H1 (cell line): ENCODE measurements at regions not wholly inside any gene's neighbourhood (a gene's known extent, or its start where the extent isn't known, plus 50 kb on each side); places are given as distances from the start of the nearest gene placed in this dataset.

Source experiments
- CTCF ChIA-PET: fragments of 300-600 bp; sonication (Branson Sonifier 250); formaldehyde crosslinking; loops from one replicate; lab custom pipeline; 2021; ENCODE audit not compliant: partially characterized antibody; lab: Charles Lee
- POLR2A ChIA-PET: fragments of 300-600 bp; sonication (Branson Sonifier 250); formaldehyde crosslinking; loops from one replicate; lab custom pipeline; 2021; ENCODE audit warnings: inconsistent platforms; ENCODE audit not compliant: partially characterized antibody; lab: Charles Lee
- DNase-seq, 2 experiments: peaks; one replicate each; pipeline versions ENCODE4 v3.0.0 to v3.0.0-alpha.2; 2010 to 2022; ENCODE audit warnings: low spot score in 2 of 2, low read depth in 1 of 2, mixed read lengths in 1 of 2
- FAIRE-seq: peaks from 2 replicates; lab custom pipeline; 2011; peaks lifted over from hg19 to GRCh38; lab: Jason Lieb, UNC
- H2AFZ ChIP-seq: 2 replicates; pipeline ENCODE4 v1.8.1; 2012; ENCODE audit warnings: low read length, inconsistent platforms
- H2AK5ac ChIP-seq: 2 replicates; pipeline ENCODE4 v1.6.1; 2013; ENCODE audit warnings: low read depth, low read length
- H2BK120ac ChIP-seq: replicated peaks from 2 replicates; pipeline ENCODE3; 2013; ENCODE audit warnings: low read depth, low read length, inconsistent platforms
- H2BK12ac ChIP-seq: 2 replicates; pipeline ENCODE4 v1.6.1; 2013; ENCODE audit warnings: low read depth, low read length
- H2BK15ac ChIP-seq: 2 replicates; pipeline ENCODE4 v1.6.1; 2013; ENCODE audit warnings: low read length
- H2BK20ac ChIP-seq: 2 replicates; pipeline ENCODE4 v1.6.1; 2013; ENCODE audit warnings: low read length
- H2BK5ac ChIP-seq: 2 replicates; pipeline ENCODE4 v1.6.1; 2013; ENCODE audit warnings: low read depth, low read length
- H3K14ac ChIP-seq: 2 replicates; pipeline ENCODE4 v1.6.1; 2013; ENCODE audit warnings: inconsistent platforms; ENCODE audit not compliant: insufficient read length
- H3K18ac ChIP-seq: 2 replicates; pipeline ENCODE4 v1.6.1; 2013; ENCODE audit warnings: low read length; ENCODE audit errors: extremely low read depth
- H3K23ac ChIP-seq: 2 replicates; pipeline ENCODE4 v1.6.1; 2013; ENCODE audit warnings: inconsistent platforms; ENCODE audit not compliant: insufficient read length
- H3K23me2 ChIP-seq: 2 replicates; pipeline ENCODE4 v1.6.1; 2013; ENCODE audit warnings: low read depth, low read length
- H3K27ac ChIP-seq: 2 replicates; pipeline ENCODE4 v1.6.1; 2011; ENCODE audit warnings: low read depth, low read length, inconsistent platforms
- H3K27me3 ChIP-seq, 4 experiments: replicated peaks in 1 of 4; 1 replicate in 1 of 4; 2 replicates in 3 of 4; pipeline versions ENCODE4 v1.6.1 to v1.8.1; 2011 to 2013; ENCODE audit warnings: low read length in 3 of 4, mild to moderate bottlenecking in 3 of 4, inconsistent platforms in 2 of 4, mixed read lengths in 2 of 4, moderate library complexity in 1 of 4; ENCODE audit not compliant: control insufficient read depth in 3 of 4, insufficient read depth in 3 of 4; ENCODE audit errors: extremely low read depth in 1 of 4
- H3K36me3 ChIP-seq, 4 experiments: 2 replicates each; pipeline versions ENCODE4 v1.6.1 to v1.8.1; 2011 to 2013; ENCODE audit warnings: mild to moderate bottlenecking in 4 of 4, low read length in 3 of 4, moderate library complexity in 2 of 4, control low read depth in 1 of 4, inconsistent platforms in 1 of 4; ENCODE audit not compliant: insufficient read depth in 4 of 4, control insufficient read depth in 2 of 4
- H3K4ac ChIP-seq: replicated peaks from 2 replicates; pipeline ENCODE3; 2013; ENCODE audit warnings: low read length, low read depth, mixed read lengths, inconsistent platforms; ENCODE audit not compliant: insufficient read length
- H3K4me1 ChIP-seq, 4 experiments: replicated peaks in 1 of 4; 1 replicate in 1 of 4; 2 replicates in 3 of 4; pipeline versions ENCODE4 v1.6.1 to v1.8.1; 2011 to 2013; ENCODE audit warnings: low read length in 3 of 4, inconsistent platforms in 2 of 4, mixed read lengths in 1 of 4; ENCODE audit not compliant: insufficient read depth in 4 of 4, control insufficient read depth in 3 of 4
- H3K4me2 ChIP-seq, 2 experiments: 2 replicates each; pipeline versions ENCODE4 v1.6.1 to v1.8.1; 2011 to 2013; ENCODE audit warnings: low read depth in 2 of 2, low read length in 2 of 2, control low read depth in 1 of 2, inconsistent platforms in 1 of 2, mild to moderate bottlenecking in 1 of 2; ENCODE audit not compliant: insufficient read depth in 1 of 2
- H3K4me3 ChIP-seq, 4 experiments: fragments of 200-600, 300-600 bp in 1 of 4; sonication (generic), shearing (Covaris generic), sonication (Bioruptor Twin) in 1 of 4; 2 replicates each; pipeline versions ENCODE4 v1.5.1 to v1.8.1; 2011 to 2016; ENCODE audit warnings: low read length in 4 of 4, low read depth in 3 of 4, control low read depth in 2 of 4, inconsistent platforms in 2 of 4, mild to moderate bottlenecking in 2 of 4, mixed read lengths in 1 of 4, moderate library complexity in 1 of 4; ENCODE audit not compliant: insufficient read depth in 2 of 4; ENCODE audit errors: extremely low read depth in 1 of 4
- H3K56ac ChIP-seq: replicated peaks from 2 replicates; pipeline ENCODE3; 2013; ENCODE audit warnings: low read depth, mild to moderate bottlenecking, mixed read lengths, low read length, inconsistent platforms; ENCODE audit not compliant: insufficient read length
- H3K79me1 ChIP-seq: 2 replicates; pipeline ENCODE4 v1.6.1; 2013; ENCODE audit warnings: low read depth, low read length, control low read depth
- H3K79me2 ChIP-seq, 2 experiments: 2 replicates each; pipeline versions ENCODE4 v1.6.1 to v1.8.1; 2012 to 2013; ENCODE audit warnings: low read length in 2 of 2, mild to moderate bottlenecking in 2 of 2, inconsistent platforms in 1 of 2; ENCODE audit not compliant: insufficient read depth in 2 of 2, control insufficient read depth in 1 of 2
- H3K9ac ChIP-seq, 4 experiments: replicated peaks in 1 of 4; 1 replicate in 1 of 4; 2 replicates in 3 of 4; pipeline versions ENCODE4 v1.6.1 to v1.8.1; 2011 to 2013; ENCODE audit warnings: low read depth in 3 of 4, low read length in 3 of 4, control low read depth in 2 of 4, mild to moderate bottlenecking in 2 of 4, moderate library complexity in 2 of 4, inconsistent platforms in 1 of 4; ENCODE audit errors: extremely low read depth in 1 of 4
- H3K9me3 ChIP-seq, 2 experiments: 2 replicates each; pipeline versions ENCODE4 v1.6.1 to v1.8.1; 2012 to 2013; ENCODE audit warnings: mild to moderate bottlenecking in 2 of 2, moderate library complexity in 2 of 2, control low read depth in 1 of 2, inconsistent platforms in 1 of 2, low read depth in 1 of 2, low read length in 1 of 2, mixed read lengths in 1 of 2; ENCODE audit not compliant: insufficient read depth in 2 of 2
- H4K20me1 ChIP-seq, 2 experiments: replicated peaks in 1 of 2; 2 replicates each; pipeline versions ENCODE3 to v1.8.1; 2011 to 2013; ENCODE audit warnings: inconsistent platforms in 2 of 2, low read length in 2 of 2, mild to moderate bottlenecking in 1 of 2; ENCODE audit not compliant: insufficient read depth in 2 of 2, control insufficient read depth in 1 of 2
- H4K5ac ChIP-seq: 2 replicates; pipeline ENCODE4 v1.6.1; 2013; ENCODE audit warnings: low read length, low read depth, mixed read lengths, inconsistent platforms; ENCODE audit not compliant: insufficient read length
- H4K8ac ChIP-seq: 2 replicates; pipeline ENCODE4 v1.8.0; 2013; ENCODE audit warnings: mild to moderate bottlenecking, moderate library complexity, low read length, inconsistent platforms; ENCODE audit not compliant: insufficient read depth; ENCODE audit errors: extremely low read depth
- H4K91ac ChIP-seq: replicated peaks from 2 replicates; pipeline ENCODE3; 2013; ENCODE audit warnings: low read length, mixed read lengths, inconsistent platforms; ENCODE audit not compliant: insufficient read length
- KDM1A ChIP-seq: fragments of 200-600, 300-600 bp; sonication (generic); IDR thresholded peaks from 2 replicates; pipeline ENCODE4 v1.7.1; 2016; ENCODE audit warnings: mild to moderate bottlenecking, low read length, borderline replicate concordance
- RNF2 ChIP-seq: fragments of 200-900, 300-1000 bp; sonication (generic); IDR thresholded peaks from 2 replicates; pipeline ENCODE4 v1.7.1; 2016; ENCODE audit warnings: borderline replicate concordance, low read depth, mild to moderate bottlenecking, antibody characterized with exemption, low read length; ENCODE audit not compliant: poor library complexity, severe bottlenecking; ENCODE audit errors: missing control alignments
- RXRA ChIP-seq: IDR thresholded peaks from 2 replicates; pipeline ENCODE4 v1.6.1; 2011; ENCODE audit warnings: low read depth, mild to moderate bottlenecking, low read length, moderate library complexity; ENCODE audit not compliant: insufficient read depth
- SP2 ChIP-seq: IDR thresholded peaks from 2 replicates; pipeline ENCODE4 v1.6.1; 2012; ENCODE audit warnings: mild to moderate bottlenecking, low read length, inconsistent platforms
- WGBS, 2 experiments: shearing (Covaris generic) in 1 of 2; methylation state at CpG; one replicate each; pipeline versions ENCODE4 v1.1.6 to v1.1.7; 2013 to 2015; ENCODE audit warnings: low lambda C conversion rate in 2 of 2, mixed read lengths in 2 of 2, inconsistent platforms in 1 of 2, low coverage in 1 of 2, missing lambda C conversion rate in 1 of 2; ENCODE audit not compliant: insufficient replicate concordance in 2 of 2, insufficient coverage in 1 of 2, insufficient read length in 1 of 2; ENCODE audit errors: extremely low coverage in 1 of 2, missing lambda C conversion rate in 1 of 2; 5-methylcytosine and 5-hydroxymethylcytosine counted together

DNA sequence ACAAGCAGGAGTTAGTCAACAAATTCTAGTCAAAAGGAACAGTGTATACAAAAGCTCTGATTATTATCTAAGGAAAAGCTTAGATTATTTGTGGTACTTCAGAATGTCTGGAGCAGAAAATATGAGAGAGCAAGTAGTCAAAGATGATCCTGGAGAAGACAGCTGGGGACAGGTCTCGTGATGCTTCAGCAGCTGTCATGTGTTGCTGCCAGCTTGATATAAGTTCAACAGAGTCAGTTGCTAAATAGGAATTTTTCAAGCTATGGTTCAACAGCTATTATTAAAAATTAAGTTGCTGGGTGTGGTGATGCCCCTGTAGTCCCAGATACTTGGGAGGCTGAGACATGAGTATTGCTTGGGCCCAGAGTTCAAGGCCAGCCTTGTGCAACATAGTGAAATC lies 240.0 kb upstream of the RHOBTB1 start:
- Histone ChIP-seq H3K23me2 (no peaks in the 10 kb centered on the region), H3K4me1 (peaks cover 0 to 3% (median 0%) of the 10 kb centered on the region in 4 experiments; a peak in 1 of 7 replicates), H2BK5ac (no peak overlapping the region), H3K23ac (no peak overlapping the region), H3K18ac (no peak overlapping the region), H2BK15ac (no peak overlapping the region), H4K5ac (no peak overlapping the region), H3K4ac (no peak overlapping the region), H3K9me3 (no peaks in the 10 kb centered on the region; a peak in 1 of 4 replicates), H2BK12ac (no peak overlapping the region), H3K79me2 (no peaks in the 10 kb centered on the region), H4K91ac (no peak overlapping the region), H2AFZ (no peak overlapping the region), H3K9ac (no peak overlapping the region), H3K56ac (no peak overlapping the region), H3K4me3 (no peak overlapping the region), H3K27me3 (peaks cover 0 to 1% (median 0%) of the 10 kb centered on the region in 4 experiments; a peak in 1 of 7 replicates), H2BK20ac (no peak overlapping the region), H4K8ac (no peak overlapping the region), H3K27ac (no peak overlapping the region), H4K20me1 (no peaks in the 10 kb centered on the region), H2AK5ac (no peak overlapping the region), H3K79me1 (no peaks in the 10 kb centered on the region), H3K4me2 (no peak overlapping the region), H3K14ac (no peak overlapping the region), H3K36me3 (no peaks in the 10 kb centered on the region), H2BK120ac (no peak overlapping the region)
- CTCF ChIA-PET: interaction anchor here (0.7 to 1.1 kb wide), 5 partner anchors 8 to 218 kb away, joined by 3 to 5 read pairs (median 3); no protein-coding TSS in a partner anchor
- POLR2A ChIA-PET: no interaction called here
- no peak for FAIRE-seq
- WGBS, 2 experiments: 62% methylated on average over 1 of the region's 1 CpG; no CpG with 5 or more reads in 1 of the 2 experiments
- no peak for DNase-seq
- TF ChIP-seq RXRA: no peak
- TF ChIP-seq KDM1A: no peak
- no peak for TF ChIP-seq SP2
- TF ChIP-seq RNF2: no peak
